ENCODE measurements at regions not wholly inside any gene's neighbourhood (a gene's known extent, or its start where the extent isn't known, plus 50 kb on each side); places are given as distances from the start of the nearest gene placed in this dataset.
"Not testable (repeated sequence)": the region's sequence is repeated elsewhere in the genome, so short reads cannot be mapped to it uniquely, and the experiment has no call there.

DNA sequence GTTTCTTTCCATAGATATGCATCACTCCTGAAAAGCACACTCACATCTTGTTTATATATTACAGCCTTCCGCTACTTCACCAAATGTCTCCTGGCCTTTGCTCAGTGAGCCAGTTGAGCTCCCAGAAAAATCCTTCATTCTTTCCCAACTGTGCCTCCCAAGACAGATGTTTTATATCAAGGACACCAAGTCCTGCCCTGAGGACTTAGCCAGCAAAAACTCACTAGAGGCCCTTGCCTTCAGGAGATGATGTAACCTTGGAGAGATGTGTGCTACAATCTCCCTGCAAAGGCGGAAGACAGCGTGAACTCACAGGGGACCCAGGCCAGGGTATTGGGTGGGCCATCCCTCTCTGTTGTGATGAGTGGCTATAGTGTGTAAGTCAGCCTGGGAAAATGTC, 86.1 kb upstream of the CTAGE1 start:
- DNase-seq (ENCODE audit: low read depth in 2 of 2): peak in 1 of 2 donors; percentile 18

DNA sequence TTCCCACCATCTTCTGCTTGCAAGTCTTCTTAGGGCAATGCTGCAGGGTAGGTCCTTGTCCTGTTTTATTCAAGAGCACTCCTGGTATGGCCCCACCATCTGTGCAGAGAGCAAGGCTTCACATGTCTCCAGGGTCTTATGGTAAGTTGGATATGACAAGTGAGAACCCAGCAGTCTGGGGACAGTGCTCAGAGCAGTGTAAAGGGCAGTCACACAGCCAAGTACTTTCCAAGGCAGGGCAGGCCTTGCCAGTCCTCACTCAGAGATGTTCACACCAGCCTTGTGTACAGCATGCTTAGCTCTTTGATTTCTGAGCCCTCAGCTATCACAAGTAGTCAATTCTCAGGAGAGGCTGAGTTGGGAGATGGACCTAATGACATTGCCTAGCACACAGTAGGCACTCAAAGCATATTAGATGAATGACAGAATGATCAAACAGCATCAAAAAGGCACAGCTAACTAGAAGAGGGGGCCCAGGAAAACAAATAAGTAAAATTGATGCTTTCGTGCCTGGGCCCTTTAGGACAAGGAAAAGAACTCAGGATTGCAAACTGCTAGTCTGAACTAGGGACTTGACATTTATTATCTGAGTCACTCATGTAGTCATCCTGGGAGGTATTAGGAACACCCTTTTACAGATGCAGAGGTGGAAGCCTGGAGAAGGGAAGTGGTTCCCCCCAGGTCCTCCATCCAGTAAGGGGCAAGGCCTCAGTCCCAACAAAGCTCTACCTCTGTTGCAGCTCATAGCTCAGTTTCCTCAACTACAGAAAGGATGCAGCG, 86.7 kb upstream of the CTAGE1 start:
- peak in 1 of 2 donors; percentile 43 for DNase-seq (ENCODE audit: low read depth in 2 of 2)

DNA sequence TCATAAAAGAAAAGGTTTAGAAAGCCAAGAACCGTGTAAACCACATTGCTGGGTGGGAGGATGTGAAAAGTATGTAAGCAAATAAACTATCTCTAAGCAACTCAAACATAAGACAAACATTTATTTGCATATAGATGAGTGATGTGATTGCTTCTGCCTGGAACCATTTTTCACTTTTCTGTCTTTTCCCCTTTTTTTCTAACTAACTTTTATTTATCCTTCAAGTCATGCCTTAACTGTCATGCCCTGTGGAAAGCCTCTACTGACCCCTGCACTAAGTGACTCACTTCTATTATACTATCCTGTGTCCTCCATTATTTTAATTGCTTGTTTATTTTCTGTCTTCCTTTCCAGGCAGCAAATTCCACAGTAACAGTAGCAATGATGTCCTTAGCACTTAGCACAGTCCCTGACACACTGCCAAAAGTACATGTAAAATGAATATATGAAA, 87.5 kb upstream of the CTAGE1 start:
- DNase-seq (ENCODE audit: low read depth in 2 of 2): peak; percentile 34 to 86

DNA sequence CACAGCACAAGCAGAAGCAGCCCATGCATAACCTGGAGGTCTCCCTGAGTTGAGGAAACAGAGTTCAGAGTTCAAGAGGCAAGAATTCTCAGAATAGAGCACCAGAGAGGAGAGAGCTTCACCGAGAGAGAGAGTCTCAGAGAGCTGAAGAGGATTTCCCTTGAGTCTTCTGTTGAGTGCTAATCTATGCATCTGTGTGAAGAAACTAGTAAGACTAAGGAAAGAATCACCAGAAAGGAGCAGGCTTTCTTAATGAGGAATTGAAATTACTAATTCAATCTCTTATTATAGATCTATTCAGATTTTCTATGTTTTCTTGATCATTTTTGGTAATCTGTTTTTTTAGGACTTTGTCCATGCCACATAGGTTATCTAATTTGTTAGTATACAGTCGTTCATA, 89.3 kb upstream of the CTAGE1 start:
- no peak for DNase-seq (ENCODE audit: low read depth in 2 of 2)

DNA sequence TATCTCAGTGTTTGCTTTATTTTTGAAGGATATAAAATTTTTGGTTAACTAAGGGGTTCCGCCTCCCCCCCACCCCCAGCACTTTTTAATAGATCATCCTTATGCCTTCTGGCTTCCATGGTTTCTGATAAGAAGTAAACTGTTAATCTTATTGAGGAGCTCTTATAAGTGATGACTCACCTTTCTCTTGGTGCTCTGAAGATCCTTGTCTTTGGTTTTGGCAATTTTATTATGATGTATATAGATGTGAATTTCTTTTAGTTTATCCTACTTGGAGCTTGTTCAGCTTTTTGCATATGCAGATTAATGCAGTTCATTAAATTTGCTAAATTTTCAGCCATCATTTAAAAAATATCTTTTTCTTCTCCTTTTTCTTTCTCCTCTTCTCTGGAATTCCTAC, 91.7 kb upstream of the CTAGE1 start:
- DNase-seq (ENCODE audit: low read depth in 2 of 2): no peak

DNA sequence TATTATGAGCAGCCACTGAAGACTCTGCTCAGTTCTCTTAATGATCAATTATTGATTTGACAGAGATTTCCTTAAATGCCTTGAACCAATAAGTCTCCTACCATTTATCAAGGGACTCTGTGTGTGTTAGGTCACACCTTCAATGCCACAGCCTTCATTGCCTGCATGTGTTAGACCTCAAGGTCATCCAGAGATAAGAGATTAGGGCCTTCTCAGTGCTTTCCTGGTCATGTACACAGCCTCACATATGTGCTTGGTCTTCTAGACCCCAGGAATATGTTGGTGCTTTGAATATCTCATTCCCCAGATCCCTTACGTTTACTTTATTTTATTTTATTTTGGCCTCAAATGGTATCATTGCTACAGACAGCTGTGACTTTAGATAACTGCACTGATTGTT, 93.0 kb upstream of the CTAGE1 start:
- DNase-seq (ENCODE audit: low read depth in 2 of 2): no peak

DNA sequence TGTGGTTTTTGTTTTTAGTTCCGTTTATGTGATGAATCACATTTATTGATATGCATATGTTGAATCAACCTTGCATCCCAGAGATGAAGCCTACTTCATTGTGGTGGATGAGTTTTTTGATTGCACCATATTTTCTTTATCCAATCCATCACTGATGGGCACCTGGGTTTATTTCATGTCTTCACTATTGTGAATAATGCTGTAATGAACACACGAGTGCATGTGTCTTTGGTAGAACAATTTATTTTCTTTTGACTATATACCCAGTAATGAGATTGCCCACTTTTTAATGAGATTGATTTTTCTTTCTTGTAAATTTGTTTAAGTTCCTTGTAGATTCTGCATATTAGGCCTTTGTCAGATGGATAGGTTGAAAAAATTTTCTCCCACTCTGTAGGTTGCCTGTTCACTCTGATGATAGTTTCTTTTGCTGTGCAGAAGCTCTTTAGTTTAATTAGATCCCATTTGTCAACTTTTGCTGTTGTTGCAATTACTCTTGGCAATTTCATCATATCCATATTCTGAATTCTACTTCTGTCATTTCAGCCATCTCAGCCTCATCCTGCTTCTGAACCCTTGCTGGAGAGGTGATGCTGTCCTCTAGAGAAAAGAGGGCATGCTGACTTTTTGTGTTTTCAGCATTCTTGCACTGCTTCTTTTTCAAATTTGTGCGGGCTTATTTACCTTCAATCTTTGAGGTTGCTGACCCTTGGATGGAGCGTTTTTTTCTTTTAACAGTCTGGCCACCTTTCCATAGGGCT, 96.2 kb upstream of the CTAGE1 start:
- DNase-seq (ENCODE audit: low read depth in 2 of 2): no peak

DNA sequence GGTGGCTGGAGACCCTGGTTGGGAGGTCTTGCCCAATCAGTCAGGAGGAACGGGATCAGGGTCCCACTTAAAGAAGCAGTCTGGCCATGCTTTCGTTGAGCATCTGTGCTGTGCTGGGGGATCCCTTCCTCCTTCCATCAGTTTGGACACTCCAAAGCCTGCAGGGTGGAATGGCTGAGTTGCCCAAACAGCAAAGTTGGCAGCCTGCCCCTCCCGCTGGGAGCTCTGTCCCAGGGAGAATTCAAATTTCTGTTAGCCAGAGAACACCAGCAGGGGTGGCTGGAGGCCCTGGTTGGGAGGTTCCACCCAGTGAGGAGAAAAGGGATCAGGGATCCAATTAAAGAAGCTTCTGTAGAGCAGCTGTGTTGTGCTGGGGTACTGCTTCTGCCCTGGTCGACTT, 96.9 kb upstream of the CTAGE1 start:
- no peak for DNase-seq (ENCODE audit: low read depth in 2 of 2)

DNA sequence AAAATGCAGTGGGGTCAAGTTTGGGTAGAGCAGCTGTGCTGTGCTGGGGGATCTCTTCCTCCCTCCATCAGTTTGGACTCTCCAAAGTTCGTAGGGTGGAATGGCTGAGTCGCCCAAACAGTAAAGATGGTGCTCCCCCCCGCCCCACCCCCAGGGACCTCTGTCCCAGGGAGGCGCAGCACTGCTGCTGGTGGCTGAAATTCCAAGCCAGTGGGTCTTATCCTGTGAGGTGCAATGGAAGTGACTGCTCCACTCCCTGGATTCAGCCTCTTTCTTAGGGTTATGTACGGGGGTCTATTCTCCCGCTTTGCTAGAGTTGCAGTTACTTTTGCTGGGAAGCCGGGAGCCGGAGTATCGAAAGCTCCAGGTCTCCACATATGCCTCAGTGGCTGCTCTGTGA, 97.5 kb upstream of the CTAGE1 start:
- DNase-seq (ENCODE audit: low read depth in 2 of 2): no peak

DNA sequence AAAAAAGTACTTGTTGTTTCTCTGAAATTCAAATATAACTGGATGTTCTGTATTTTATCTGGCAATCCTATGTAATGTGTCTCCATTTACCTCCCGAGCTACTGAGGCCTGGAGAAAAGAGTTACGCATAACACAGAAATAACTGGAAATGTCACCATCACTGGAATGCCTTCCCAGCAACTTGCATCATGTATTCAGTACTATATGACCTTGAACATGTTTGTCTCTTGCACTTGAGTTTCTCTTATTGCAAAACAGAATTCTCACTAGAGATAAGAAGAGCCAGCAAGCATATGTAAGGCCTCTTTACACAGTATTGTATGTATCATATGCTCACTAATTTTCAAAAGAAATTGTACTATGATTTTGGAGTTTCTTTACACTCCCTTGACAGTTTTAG, 99.6 kb upstream of the CTAGE1 start:
- no peak for DNase-seq (ENCODE audit: low read depth in 2 of 2)

DNA sequence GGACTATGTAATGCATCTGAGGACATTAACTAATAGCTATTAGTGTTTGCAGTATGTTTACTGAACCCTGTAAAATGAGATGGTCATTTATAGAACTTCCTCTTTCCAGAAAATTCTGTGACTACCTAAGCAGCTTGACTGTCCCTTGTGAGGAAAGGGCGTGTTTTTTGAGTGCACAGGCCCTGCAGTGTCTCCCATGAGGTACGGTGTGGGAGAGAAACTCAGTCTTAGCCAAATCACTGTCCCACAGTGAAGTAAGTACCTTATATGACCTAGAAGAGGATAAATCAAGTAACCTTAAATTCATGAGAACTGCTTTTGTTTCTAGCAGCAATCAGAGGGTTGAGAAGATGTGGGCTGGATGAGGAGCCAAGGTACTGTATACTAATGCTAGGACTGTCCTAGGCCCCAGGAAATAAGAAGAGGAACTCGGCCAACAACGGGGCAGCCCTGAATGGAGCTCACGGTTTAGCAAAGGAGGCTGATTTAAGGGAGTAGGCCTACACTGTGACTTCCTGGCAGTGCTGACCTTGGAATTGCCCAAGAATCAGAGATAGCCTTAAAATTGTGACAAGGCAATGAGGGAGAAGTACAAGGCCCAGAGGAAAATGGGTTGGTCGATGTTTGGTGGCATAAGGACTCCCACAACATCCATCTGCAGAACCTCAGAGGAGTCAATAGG, 103.5 kb upstream of the CTAGE1 start:
- DNase-seq (ENCODE audit: low read depth in 2 of 2): no peak

DNA sequence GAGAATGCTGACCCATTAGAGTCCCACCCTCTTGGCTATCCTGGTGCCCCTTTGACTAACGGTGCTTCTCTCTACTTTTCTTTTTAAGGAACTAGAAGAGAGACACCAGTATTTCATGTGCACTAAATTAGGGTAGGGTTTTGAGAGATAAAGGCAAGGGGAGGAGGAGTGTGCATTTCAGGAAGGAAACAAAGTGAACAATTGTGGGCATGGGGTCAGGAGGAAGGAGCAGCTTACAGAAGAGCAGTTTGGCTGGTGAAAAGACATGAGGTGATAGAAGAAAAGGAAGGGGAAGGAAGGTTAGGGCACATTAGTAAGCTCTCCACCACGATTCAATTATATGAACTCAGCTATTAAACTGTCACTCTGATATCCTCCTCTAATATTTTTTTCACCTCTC, 105.8 kb upstream of the CTAGE1 start:
- no peak for DNase-seq (ENCODE audit: low read depth in 2 of 2)

DNA sequence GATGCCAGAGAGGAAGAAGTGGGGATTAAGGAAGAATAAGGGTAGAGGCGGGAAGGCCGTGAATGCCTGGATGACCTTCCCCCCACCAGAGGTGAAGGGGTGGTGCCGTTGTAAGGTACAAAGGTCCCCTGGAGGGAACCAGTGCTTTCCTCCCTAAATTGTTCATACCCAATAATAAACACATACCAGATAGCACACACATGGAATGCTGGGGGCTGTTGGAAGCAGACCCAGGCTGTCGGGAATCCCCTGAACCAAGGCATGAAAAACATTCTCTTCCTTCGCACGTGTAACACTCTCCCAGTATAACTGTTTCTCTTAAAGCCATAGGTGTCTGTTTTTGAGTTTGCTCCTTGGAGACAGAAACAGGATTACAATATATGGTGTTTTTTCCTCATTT, 107.1 kb upstream of the CTAGE1 start:
- DNase-seq (ENCODE audit: low read depth in 2 of 2): no peak

DNA sequence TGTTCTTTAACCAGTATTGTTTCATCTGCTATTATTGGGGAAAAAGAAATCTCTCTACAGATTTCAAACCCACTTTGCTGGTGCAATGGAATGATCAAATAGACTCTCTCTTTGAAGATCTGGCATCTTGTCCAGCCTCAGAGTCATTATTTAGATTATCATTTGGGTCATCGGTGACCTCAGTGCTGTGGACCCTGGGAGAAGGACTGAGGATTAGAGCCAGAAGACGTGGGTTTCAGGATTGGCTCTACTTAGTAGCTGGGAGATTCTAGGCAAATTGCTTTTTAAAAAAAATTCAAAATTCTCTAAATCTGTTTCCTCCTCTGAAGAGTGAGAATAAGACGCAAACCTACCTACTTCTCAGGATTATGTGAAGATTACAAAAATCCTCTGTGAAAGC, 107.6 kb upstream of the CTAGE1 start:
- DNase-seq (ENCODE audit: low read depth in 2 of 2): no peak

DNA sequence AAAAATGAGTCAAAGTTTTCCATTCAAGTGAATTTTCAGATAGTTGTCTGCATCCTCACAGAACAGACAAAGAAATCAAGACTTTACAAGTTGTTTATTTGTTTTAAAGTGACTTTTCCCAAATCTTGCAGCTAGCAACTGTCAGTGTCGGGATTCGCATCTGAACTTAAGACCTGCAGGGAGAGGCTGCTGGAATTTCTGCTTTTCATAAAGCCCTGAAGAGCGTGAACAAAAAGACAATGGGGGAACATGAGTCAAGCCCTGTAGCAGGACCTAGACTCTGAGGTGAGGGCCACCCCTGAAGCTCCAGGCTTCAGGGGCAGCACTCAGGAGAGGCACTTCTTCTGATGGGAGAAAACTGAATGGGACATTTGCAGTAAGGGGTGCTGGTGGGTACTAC, 108.2 kb upstream of the CTAGE1 start:
- DNase-seq (ENCODE audit: low read depth in 2 of 2): no peak

DNA sequence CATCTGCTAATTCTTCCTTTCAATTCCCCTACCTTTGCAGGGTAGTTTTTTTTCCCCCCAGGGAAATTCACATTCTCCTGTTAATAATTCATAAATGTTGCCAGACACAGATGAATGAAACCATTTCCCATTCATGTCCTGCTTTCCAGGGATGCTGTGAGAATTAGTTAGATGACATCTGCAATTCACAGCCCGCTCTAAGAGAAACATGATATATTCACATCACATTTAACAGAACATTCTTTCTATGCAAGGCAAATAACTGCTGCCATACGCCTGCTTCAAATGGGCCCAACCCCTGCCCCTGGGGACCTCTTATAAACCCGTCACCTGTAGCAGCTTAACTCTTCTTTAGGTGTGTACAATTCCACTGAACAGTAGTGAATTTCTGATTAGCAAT, 110.6 kb upstream of the CTAGE1 start:
- no peak for DNase-seq (ENCODE audit: low read depth in 2 of 2)

DNA sequence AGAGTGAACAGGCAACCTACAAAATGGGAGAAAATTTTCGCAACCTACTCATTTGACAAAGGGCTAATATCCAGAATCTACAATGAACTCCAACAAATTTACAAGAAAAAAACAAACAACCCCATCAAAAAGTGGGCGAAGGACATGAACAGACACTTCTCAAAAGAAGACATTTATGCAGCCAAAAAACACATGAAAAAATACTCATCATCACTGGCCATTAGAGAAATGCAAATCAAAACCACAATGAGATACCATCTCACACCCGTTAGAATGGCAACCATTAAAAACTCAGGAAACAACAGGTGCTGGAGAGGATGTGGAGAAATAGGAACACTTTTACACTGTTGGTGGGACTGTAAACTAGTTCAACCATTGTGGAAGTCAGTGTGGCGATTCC, 117.0 kb upstream of the CTAGE1 start:
- not testable (repeated sequence) for DNase-seq (ENCODE audit: low read depth in 2 of 2)

DNA sequence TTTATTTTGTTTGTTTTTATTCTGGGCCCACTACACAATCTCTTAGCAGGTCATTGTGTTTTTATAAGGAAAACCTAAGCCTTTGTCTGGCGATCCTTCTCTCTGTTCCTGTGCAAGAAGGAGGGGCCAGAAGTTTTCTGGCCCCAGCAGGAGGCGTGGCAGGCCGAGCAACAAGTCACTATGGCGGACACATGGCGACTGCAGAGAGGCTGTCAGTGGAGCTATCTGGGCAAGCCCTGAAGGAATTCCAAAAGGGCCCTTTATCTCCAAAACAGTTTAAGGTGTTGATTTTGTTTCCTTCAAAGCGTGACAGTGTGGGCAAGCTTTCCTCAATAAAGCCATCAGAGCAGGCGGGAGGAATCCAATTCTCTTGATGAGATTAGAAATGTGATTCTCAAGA, 118.8 kb upstream of the CTAGE1 start:
- no peak for DNase-seq (ENCODE audit: low read depth in 2 of 2)

DNA sequence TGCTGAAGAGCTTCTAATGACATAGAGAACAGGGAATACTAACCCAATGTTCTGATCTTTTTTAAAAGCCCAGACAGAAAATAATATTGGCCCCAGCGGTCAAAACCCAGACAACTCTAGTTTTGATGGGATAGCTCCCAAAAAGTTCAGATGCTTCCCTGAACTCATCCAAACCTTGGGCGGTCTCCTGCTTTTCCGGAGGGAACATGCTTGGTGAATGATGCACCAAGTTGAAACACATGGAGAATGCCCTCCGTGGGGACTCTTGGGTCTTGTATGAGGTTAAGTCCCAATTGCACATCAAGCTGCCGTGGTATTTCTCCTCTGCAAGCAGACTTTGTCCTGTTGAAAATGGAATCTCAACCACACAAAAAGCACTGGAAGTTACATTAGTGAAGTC, 120.7 kb upstream of the CTAGE1 start:
- no peak for DNase-seq (ENCODE audit: low read depth in 2 of 2)

DNA sequence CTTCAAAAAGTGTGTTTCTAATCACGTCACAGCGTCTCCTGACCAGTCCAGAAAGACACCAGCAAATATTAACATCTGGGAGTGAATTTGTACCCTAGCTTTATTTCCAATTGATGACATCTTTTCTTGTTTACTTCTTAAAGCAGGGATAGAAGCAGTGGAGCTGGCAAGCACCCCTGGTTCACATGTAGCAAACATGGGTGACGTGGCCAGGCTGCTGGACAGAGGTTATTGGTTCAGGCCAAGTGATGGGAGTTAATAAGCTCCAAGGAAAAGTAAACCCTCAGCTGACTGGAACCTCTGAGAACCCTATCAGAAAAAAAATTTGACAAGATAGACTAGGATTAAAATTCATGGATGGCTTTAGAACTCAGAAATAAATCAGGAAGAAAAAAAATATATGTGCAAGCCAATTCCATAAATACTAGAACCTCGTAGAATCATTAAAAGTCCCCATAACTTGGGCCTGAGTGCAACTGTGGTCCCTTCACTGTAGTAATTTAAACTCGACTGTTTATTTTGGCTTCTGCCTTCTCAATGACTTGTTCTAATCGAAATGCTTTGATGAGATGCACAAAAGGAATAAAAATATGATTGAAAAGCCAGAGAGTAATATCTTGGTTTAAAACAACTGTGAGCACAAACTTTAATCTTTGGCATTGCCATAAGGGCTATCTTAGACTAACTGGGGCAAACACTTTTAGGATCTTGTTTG, 121.5 kb upstream of the CTAGE1 start:
- DNase-seq (ENCODE audit: low read depth in 2 of 2): no peak

DNA sequence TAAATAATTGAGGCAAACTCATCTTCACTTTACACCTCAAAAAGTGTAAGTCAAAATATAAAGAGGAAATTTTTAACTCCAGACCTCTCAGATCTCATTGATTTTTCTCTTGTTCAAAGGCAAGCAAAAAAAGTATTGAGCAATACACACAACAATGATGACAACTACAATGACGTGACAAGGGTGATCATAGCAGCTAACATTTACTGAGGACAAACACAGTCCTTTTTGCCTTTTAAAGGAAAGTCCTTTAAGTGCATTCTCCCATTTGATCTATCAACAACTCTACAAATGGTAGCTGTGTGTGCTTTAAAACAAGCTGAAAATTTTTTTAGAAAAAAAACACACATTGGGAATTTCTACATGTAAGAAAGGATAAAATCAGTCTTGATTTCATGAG, 123.5 kb upstream of the CTAGE1 start:
- no peak for DNase-seq (ENCODE audit: low read depth in 2 of 2)

DNA sequence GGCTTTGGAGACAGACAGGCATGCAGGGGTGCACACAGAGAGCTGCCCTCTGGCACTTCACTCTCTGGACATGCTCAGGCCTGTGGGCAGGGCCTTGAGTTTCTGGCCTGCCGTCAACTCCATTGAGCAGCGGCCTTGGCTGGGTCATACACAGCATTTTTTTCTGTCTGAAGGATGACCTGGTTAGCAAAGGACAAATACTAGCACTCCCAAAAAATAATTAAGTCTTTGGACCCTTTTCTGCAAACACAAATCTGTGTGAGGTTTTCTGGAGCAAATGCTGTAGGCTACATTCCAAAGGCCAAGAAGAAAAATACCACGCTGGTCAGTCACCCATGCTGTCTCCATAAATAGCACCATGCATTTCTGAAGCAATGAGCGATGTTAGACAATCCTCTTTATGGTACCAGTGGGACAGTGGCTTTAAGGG, 124.7 kb upstream of the CTAGE1 start:
- no peak for DNase-seq (ENCODE audit: low read depth in 2 of 2)
